DMS53 (cell line): ENCODE measurements at regions not wholly inside any gene's neighbourhood (a gene's known extent, or its start where the extent isn't known, plus 50 kb on each side); places are given as distances from the start of the nearest gene placed in this dataset.

Experiments used
- DNase-seq: peaks from one replicate; lab custom pipeline; 2025; lab: John Stamatoyannopoulos, UW

DNA sequence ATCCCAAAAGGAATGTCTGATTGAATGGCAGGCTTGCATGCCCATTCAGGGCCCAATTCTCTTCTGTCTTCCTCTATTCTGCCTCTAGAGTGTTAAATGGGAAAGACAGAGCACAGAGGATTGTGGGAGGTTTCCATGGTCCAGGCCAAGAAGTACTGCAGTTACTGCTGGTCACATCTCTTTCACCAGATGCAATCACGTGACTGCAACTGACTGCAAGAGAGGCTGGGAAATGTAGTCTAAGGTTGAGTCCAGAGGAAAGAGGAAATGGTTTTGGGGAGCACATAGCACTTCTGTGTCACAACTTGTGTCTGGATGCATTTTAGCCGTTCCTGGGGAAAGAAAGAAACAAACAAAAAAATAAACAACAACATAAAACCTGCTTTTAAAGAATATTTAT is 336.4 kb upstream of the BTBD3 start:
- DNase-seq: peak; percentile 12

GRCh38 chr20:11582060-11582459 is 335.6 kb upstream of the BTBD3 start:
- DNase-seq: no peak

DNA sequence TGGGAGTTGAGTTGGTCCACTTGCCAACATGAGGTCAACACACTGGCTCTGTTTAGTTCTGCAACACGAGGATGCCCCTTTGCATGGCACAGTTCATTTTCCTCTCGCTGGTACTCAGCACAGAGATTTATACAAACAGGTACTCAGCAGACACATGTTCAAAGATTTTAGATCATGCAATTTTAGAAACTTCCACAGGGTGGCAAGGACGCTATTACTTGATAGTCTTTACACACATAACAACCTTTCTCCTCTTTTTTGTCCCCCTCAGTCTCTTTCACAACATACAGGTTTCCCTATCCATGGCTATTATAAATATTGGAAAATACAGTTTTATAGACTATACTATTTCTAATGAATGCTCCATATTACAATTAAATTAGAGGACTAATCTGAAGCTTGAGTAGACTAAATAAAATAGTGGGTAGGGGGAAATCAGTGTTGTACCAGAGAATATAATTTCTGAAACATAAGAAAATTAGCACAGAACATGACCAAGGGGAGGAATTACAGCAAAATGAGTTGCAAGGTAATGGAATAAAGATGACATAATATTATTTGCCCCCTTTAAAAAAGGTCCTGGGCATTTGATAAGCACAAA is 331.8 kb upstream of the BTBD3 start:
- peak; percentile 66 for DNase-seq

DNA sequence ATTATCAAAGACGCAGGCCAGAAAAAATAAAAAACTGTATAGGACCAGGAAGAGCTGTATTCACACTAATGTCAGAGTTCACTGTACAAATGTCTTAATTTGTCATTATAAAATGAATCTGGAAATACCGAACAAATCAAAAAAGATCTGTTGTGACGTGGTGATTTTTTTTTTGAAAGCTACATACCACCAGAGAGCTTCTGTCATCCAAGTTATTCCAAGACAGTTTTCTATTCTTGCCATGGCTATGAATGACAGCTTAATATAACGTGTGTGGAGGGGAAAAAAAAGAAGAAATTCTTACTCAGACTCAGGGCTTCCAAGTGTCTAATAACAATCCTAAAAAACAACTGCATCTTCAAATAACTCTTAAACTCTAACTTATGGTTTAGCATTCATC is 328.8 kb upstream of the BTBD3 start:
- DNase-seq: no peak

GRCh38 chr20:11591965-11592364 is 325.7 kb upstream of the BTBD3 start:
- DNase-seq: no peak

GRCh38 chr20:11604339-11604738 is 313.4 kb upstream of the BTBD3 start:
- no peak for DNase-seq

- no peak for DNase-seq
Observed at GRCh38 chr20:11607047-11607446, 310.6 kb upstream of the BTBD3 start.

GRCh38 chr20:11608736-11609135 is 309.0 kb upstream of the BTBD3 start:
- DNase-seq: no peak

- no peak for DNase-seq
Observed at GRCh38 chr20:11624704-11625103, 293.0 kb upstream of the BTBD3 start.

GRCh38 chr20:11626551-11626950 is 291.1 kb upstream of the BTBD3 start:
- DNase-seq: peak; percentile 13

GRCh38 chr20:11642866-11643265 is 274.8 kb upstream of the BTBD3 start:
- DNase-seq: no peak

DNA sequence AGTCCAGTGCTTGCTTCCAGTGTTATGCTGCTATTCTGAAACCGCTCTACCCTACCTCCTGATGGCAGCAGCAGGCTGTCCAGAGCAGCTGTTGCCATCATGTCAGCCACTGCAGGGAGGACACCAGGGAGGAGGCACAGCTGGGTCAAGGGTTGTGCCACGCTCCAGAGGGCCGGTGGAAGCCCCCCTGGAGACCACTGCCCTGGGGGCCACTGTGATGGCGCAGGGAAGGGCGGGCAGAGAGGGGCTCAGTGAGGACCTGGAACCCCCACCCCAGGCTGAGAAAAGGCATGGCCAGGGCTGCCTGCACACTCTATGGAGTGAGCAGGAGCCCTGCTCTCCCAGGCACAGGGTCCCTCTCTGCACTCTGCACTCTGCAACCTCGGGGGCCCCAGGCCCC is 271.3 kb upstream of the BTBD3 start:
- DNase-seq: no peak

DNA sequence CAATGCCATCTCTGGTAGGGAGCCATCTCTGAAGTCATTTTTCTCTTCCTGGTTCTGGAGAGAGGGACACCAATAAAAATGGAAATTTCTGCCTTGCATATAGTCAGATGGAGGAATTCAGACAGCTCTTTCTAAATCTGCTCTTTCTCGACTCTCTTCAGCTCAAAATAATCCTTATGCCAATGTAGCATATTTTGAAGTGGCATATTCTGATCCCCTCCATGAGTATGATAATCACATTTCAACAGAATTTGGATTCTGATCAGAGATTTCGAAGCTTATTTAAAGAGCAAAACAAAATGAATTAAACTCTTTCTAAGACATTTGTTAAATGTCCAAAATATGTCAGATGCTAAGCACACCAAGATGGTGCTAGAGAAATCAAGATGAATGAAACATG is 267.1 kb upstream of the BTBD3 start:
- DNase-seq: no peak

- DNase-seq: no peak
Observed at GRCh38 chr20:11651138-11651537, 266.6 kb upstream of the BTBD3 start.

DNA sequence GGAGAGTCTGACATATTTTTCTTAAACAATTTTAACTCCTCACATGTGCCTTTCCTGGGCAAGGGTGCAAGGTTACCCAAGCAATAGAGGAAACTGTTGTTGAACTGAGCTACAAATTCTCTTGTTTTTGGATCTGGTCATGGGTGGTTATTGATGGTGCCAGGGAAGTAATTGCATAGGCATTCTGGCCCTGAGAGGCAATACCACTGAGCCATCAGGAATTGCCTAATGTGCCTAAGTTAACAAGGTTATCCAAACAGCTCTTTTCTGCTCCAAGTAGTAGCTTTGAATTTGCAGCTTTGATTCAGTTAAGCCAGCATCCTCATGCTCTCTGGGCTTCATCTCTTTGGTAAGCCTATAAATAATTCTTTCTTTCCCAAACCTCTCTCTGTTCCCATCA is 266.0 kb upstream of the BTBD3 start:
- DNase-seq: no peak

GRCh38 chr20:11652128-11652527 is 265.6 kb upstream of the BTBD3 start:
- peak; percentile 50 for DNase-seq

DNA sequence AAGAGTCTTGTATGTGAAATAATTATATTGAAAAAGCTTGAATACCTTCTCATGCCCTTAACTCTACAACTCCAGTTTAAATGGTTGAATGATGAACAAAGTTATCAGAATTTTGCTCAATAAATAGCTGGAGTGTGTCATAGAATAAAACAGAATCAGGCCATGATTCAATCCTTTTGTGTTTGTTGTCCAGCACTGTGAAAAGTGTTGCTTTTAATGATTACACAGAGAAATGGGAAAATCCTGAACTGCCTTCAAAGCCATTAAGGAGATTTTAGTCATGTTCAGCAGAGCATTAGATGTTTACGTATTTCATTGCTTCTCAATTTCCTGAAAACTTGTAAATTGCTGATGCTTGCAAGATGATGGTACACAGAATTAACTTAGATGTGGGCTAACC is 262.9 kb upstream of the BTBD3 start:
- no peak for DNase-seq

- DNase-seq: no peak
Observed at GRCh38 chr20:11660673-11661072, 257.0 kb upstream of the BTBD3 start.

DNA sequence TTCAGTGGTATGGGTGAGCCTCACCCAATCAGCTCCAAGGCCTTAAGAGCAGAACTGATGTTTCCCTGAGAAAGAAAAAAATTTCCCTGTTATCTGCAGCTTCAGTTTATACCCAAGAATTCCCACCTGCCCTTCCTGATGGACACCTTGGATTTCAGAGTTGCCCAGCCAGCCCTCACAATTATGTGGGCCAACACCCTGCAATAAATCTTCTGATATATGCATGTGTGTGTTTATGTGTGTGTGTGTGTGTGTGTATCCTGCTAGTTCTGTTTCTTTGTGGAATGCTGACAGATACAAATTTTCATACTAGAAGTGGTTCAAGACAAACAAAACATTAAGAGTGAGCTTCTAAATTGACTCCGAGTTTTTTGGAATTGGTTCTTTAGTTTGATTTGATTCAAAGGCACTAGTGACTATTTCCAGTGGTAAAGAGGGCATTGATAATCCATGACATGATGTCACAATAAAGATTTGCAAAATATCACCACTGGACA is 246.6 kb upstream of the BTBD3 start:
- DNase-seq: no peak

GRCh38 chr20:11672959-11673358 is 244.7 kb upstream of the BTBD3 start:
- no peak for DNase-seq

DNA sequence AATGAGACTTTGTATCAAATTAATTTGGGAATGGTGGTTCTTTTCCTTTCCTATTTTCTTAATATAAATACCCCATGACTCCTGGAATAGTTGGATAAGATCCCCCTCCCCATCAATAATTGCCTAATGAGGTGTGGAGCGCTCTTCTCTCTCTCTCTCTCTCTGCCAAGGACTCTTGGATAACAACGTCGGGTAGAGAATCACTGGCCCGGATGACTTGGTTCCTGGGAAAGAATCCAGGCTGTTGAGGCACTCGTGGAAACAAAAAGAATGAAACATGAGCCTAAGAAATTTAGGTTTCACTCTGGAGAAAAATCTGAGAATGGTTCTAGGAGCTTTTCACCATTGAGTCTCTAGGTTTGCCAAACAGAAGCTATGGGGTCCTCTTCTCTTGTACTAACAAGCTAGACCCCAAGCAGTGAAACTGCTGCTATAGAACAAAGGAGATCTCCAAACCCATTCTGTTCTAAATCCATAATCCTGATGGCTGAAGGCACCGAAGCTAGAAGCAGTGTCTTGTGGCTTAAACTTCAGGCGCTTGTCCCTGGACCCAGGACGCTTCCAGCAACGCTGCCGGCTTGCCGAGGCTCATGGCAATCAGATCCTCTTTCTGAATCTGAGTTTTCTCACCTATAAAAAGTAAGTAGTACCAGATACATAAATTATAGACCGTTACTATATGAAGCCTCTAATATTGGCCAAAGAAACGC is 241.6 kb upstream of the BTBD3 start:
- DNase-seq: no peak

GRCh38 chr20:11676630-11677287 is 240.9 kb upstream of the BTBD3 start:
- DNase-seq: peak; percentile 82

DNA sequence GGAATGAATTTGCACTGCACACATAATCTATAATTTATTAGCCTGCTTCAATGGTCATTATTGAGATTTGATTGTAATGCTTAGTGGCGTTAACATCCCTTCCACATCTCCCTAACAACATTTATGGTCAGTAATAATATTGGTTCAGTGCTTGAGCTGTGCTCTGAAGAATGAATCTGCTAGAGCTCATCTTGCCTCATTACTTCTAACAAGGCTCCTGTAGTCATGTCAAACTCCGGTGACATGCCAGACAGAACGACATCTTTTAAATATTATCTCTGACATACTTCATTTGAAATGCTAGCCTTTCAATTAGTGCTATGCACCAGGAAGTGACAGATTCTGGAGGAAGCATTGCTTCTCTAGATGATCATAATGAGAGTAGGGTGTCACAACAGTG is 240.3 kb upstream of the BTBD3 start:
- DNase-seq: no peak
